IMR-90 (cell line): ENCODE measurements at regions not wholly inside any gene's neighbourhood (a gene's known extent, or its start where the extent isn't known, plus 50 kb on each side); places are given as distances from the start of the nearest gene placed in this dataset.

Source experiments
- ATAC-seq: fragments of 200-7000 bp; cut with Tn5 transposase; 2 replicates; pipeline ENCODE4 v1.9.1; 2020; ENCODE audit warnings: low read depth, mild to moderate bottlenecking, moderate library complexity
- BruUV-seq: library from RNA; stranded (reverse); fragments of 400-500 nt; replicated peaks from 2 replicates; lab custom pipeline; 2021; lab: Mats Ljungman, UMichigan
- CTCF ChIA-PET: fragments of 300-600 bp; formaldehyde crosslinking; extraction: SDS; loops from one replicate; lab custom pipeline; 2021; ENCODE audit warnings: antibody characterized with exemption; lab: Yijun Ruan, JAX
- POLR2A ChIA-PET: fragments of 300-600 bp; sonication (Branson Sonifier 250); formaldehyde crosslinking; loops from one replicate; lab custom pipeline; 2022; ENCODE audit warnings: antibody characterized with exemption; ENCODE audit not compliant: unreplicated experiment; lab: Charles Lee
- DNase-seq: peaks from one replicate; pipeline ENCODE4 v3.0.0; 2013
- H2AFZ ChIP-seq: replicated peaks from 2 replicates; pipeline ENCODE3; 2013; ENCODE audit warnings: low read length, mild to moderate bottlenecking; ENCODE audit not compliant: poor library complexity
- H2AK5ac ChIP-seq: 2 replicates; pipeline ENCODE4 v1.6.1; 2013; ENCODE audit warnings: low read depth, low read length, inconsistent platforms
- H2AK9ac ChIP-seq: replicated peaks from 2 replicates; pipeline ENCODE3; 2013; ENCODE audit warnings: mild to moderate bottlenecking, low read depth, low read length, moderate library complexity; ENCODE audit not compliant: poor library complexity
- H2BK120ac ChIP-seq: 2 replicates; pipeline ENCODE4 v1.6.1; 2013; ENCODE audit warnings: low read depth, low read length, inconsistent platforms
- H2BK15ac ChIP-seq: 3 replicates; pipeline ENCODE4 v1.6.1; 2013; ENCODE audit warnings: low read depth, low read length, inconsistent platforms
- H2BK20ac ChIP-seq: 2 replicates; pipeline ENCODE4 v1.6.1; 2013; ENCODE audit warnings: low read depth, mild to moderate bottlenecking, inconsistent platforms, low read length, moderate library complexity
- H2BK5ac ChIP-seq: 2 replicates; pipeline ENCODE4 v1.6.1; 2013; ENCODE audit warnings: mild to moderate bottlenecking, low read depth, low read length, inconsistent platforms; ENCODE audit not compliant: poor library complexity, severe bottlenecking
- H3K14ac ChIP-seq: replicated peaks from 2 replicates; pipeline ENCODE4 v1.6.1; 2013; ENCODE audit warnings: low read depth, low read length, inconsistent platforms
- H3K18ac ChIP-seq: 2 replicates; pipeline ENCODE4 v1.6.1; 2013; ENCODE audit warnings: low read depth, low read length, control low read depth
- H3K23ac ChIP-seq: 2 replicates; pipeline ENCODE4 v1.6.1; 2013; ENCODE audit warnings: low read depth, low read length, inconsistent platforms
- H3K27ac ChIP-seq: 2 replicates; pipeline ENCODE4 v1.5.1; 2013; ENCODE audit warnings: mild to moderate bottlenecking, control low read depth, low read length; ENCODE audit not compliant: insufficient read depth
- H3K27me3 ChIP-seq: 2 replicates; pipeline ENCODE4 v1.6.1; 2013; ENCODE audit warnings: low read length; ENCODE audit not compliant: control insufficient read depth, insufficient read depth
- H3K36me3 ChIP-seq: 2 replicates; pipeline ENCODE4 v1.6.1; 2013; ENCODE audit warnings: low read length, mixed read lengths; ENCODE audit not compliant: control insufficient read depth, insufficient read depth
- H3K4ac ChIP-seq: 2 replicates; pipeline ENCODE4 v1.6.1; 2013; ENCODE audit warnings: low read depth, low read length, inconsistent platforms
- H3K4me1 ChIP-seq: 2 replicates; pipeline ENCODE4 v1.6.1; 2013; ENCODE audit warnings: low read length, mixed read lengths; ENCODE audit not compliant: control insufficient read depth, insufficient read depth
- H3K4me2 ChIP-seq: 2 replicates; pipeline ENCODE4 v1.6.1; 2013; ENCODE audit warnings: low read depth, mild to moderate bottlenecking, control low read depth, low read length, moderate library complexity
- H3K4me3 ChIP-seq: 2 replicates; pipeline ENCODE4 v1.5.1; 2013; ENCODE audit warnings: low read depth, mild to moderate bottlenecking, control low read depth, low read length, moderate library complexity; ENCODE audit not compliant: insufficient read depth
- H3K56ac ChIP-seq: 2 replicates; pipeline ENCODE4 v1.6.1; 2013; ENCODE audit warnings: low read length, inconsistent platforms; ENCODE audit not compliant: insufficient read depth; ENCODE audit errors: extremely low read depth
- H3K79me1 ChIP-seq, 2 experiments: 2 replicates each; pipeline ENCODE4 v1.6.1; 2013; ENCODE audit warnings: low read length in 2 of 2, inconsistent platforms in 1 of 2, low read depth in 1 of 2
- H3K9ac ChIP-seq: 2 replicates; pipeline ENCODE4 v1.6.1; 2013; ENCODE audit warnings: low read depth, low read length, control low read depth
- H3K9me1 ChIP-seq: 2 replicates; pipeline ENCODE4 v1.6.1; 2013; ENCODE audit warnings: low read length, inconsistent platforms; ENCODE audit not compliant: insufficient read depth
- H3K9me3 ChIP-seq: 2 replicates; pipeline ENCODE4 v1.6.1; 2013; ENCODE audit warnings: low read length; ENCODE audit not compliant: control insufficient read depth, insufficient read depth
- H4K20me1 ChIP-seq: 2 replicates; pipeline ENCODE4 v1.6.1; 2013; ENCODE audit warnings: low read length, inconsistent platforms; ENCODE audit not compliant: insufficient read depth
- H4K5ac ChIP-seq: 2 replicates; pipeline ENCODE4 v1.6.1; 2013; ENCODE audit warnings: mild to moderate bottlenecking, low read depth, low read length, control low read depth
- H4K8ac ChIP-seq, 2 experiments: 2 replicates each; pipeline ENCODE4 v1.6.1; 2013; ENCODE audit warnings: low read depth in 2 of 2, low read length in 2 of 2, control low read depth in 1 of 2, inconsistent platforms in 1 of 2
- H4K91ac ChIP-seq: 2 replicates; pipeline ENCODE4 v1.6.1; 2013; ENCODE audit warnings: low read depth, low read length, inconsistent platforms; ENCODE audit not compliant: insufficient read depth
- MAZ ChIP-seq: IDR thresholded peaks from 2 replicates; pipeline ENCODE4 v1.6.1; 2012; ENCODE audit warnings: low read depth, mild to moderate bottlenecking, low read length, improper control_type of control experiment, moderate library complexity, borderline replicate concordance
- NFE2L2 ChIP-seq: fragments of 150-350 bp; IDR thresholded peaks from 2 replicates; pipeline ENCODE4 v1.6.1; 2016; ENCODE audit warnings: low read depth, mild to moderate bottlenecking, low read length
- RCOR1 ChIP-seq: IDR thresholded peaks from 2 replicates; pipeline ENCODE4 v1.6.1; 2012; ENCODE audit warnings: mild to moderate bottlenecking, low read length, improper control_type of control experiment; ENCODE audit not compliant: insufficient replicate concordance
- WGBS, 2 experiments: methylation state at CpG; one replicate each; pipeline versions ENCODE4 v1.1.5 to v1.1.7; 2013; ENCODE audit warnings: missing lambda C conversion rate in 2 of 2; ENCODE audit not compliant: insufficient read length in 1 of 2; ENCODE audit errors: extremely low coverage in 2 of 2; 5-methylcytosine and 5-hydroxymethylcytosine counted together
- dilution Hi-C: fragments of 300-500 bp; cut with HindIII; formaldehyde crosslinking; loops from one replicate; pipeline ENCODE4 v1.14.3; 2018; ENCODE audit warnings: low sequenced_read_pairs; ENCODE audit not compliant: unreplicated experiment
- in situ Hi-C: fragments of 300-500 bp; cut with MboI; formaldehyde crosslinking; loops from 3 replicates; pipeline ENCODE4 v1.14.3; 2019; ENCODE audit warnings: low sequenced_read_pairs, inconsistent platforms, mixed read lengths
- intact Hi-C: fragments of 100-400 bp; cut with micrococcal nuclease; formaldehyde crosslinking; loops from 2 replicates; pipeline ENCODE4 v1.10.0; 2022

GRCh38 chr2:58950795-58951462 lies 709.8 kb upstream of the FANCL start:
- no peak for ATAC-seq
- Histone ChIP-seq H2BK120ac (no peak overlapping the region), H3K4ac (no peak overlapping the region), H3K4me1 (no peaks in the 10 kb centered on the region), H2BK15ac (no peak overlapping the region), H4K20me1 (no peaks in the 10 kb centered on the region), H2AFZ (no peak overlapping the region), H3K9me1 (no peaks in the 10 kb centered on the region), H3K36me3 (no peaks in the 10 kb centered on the region), H3K9ac (no peak overlapping the region), H3K23ac (no peak overlapping the region), H3K4me2 (no peak overlapping the region), H3K14ac (no peak overlapping the region), H3K79me1 (no peaks in the 10 kb centered on the region), H3K18ac (no peak overlapping the region), H2BK5ac (no peak overlapping the region), H4K91ac (no peak overlapping the region), H2BK20ac (no peak overlapping the region), H2AK9ac (no peak overlapping the region), H3K4me3 (no peak overlapping the region), H3K27me3 (peaks cover 2% of the 10 kb centered on the region; the same call in 1 of the 2 replicates), H3K27ac (no peak overlapping the region), H4K5ac (no peak overlapping the region), H3K9me3 (no peaks in the 10 kb centered on the region), H2AK5ac (no peak overlapping the region), H4K8ac (no peak overlapping the region), H3K56ac (no peak overlapping the region)
- CTCF ChIA-PET: no interaction called here
- no CpG with 5 or more reads among the region's 4 CpGs for WGBS, 2 experiments
- dilution Hi-C loops: no loop called here
- in situ Hi-C loops: no loop called here
- POLR2A ChIA-PET: no interaction called here
- intact Hi-C loops: no loop called here
- no TSS peak for BruUV-seq
- TF ChIP-seq MAZ: no peak
- TF ChIP-seq NFE2L2: no peak
- no peak for TF ChIP-seq RCOR1
- no peak for DNase-seq
